GM12891 (cell line): ENCODE measurements at regions not wholly inside any gene's neighbourhood (a gene's known extent, or its start where the extent isn't known, plus 50 kb on each side); places are given as distances from the start of the nearest gene placed in this dataset.

Experiments
- POLR2A ChIP-seq: IDR thresholded peaks from 2 replicates; pipeline ENCODE4 v1.6.1; 2011; ENCODE audit warnings: low read depth, low read length, control low read depth
- POLR2AphosphoS5 ChIP-seq: IDR thresholded peaks from 2 replicates; pipeline ENCODE4 v1.6.1; 2011; ENCODE audit warnings: low read depth, low read length, control low read depth
- TAF1 ChIP-seq: IDR thresholded peaks from 2 replicates; pipeline ENCODE4 v1.6.1; 2011; ENCODE audit warnings: low read depth, low read length, control low read depth

GRCh38 chr4:183816882-183817509 lies 88.1 kb upstream of the STOX2 start:
- TF ChIP-seq POLR2A: no peak
- TF ChIP-seq POLR2AphosphoS5: no peak
- no peak for TF ChIP-seq TAF1
